GM12872 (cell line): ENCODE measurements at regions not wholly inside any gene's neighbourhood (a gene's known extent, or its start where the extent isn't known, plus 50 kb on each side); places are given as distances from the start of the nearest gene placed in this dataset.

Experiments used
- CTCF ChIP-seq: IDR thresholded peaks from 3 replicates; pipeline ENCODE4 v1.5.1; 2011; ENCODE audit warnings: low read depth, mild to moderate bottlenecking, low read length, moderate library complexity; ENCODE audit not compliant: insufficient read depth

- TF ChIP-seq CTCF, result no peak
These were observed 57.9 kb downstream of the FANCF start for GRCh38 chr11:22567759-22568158.

DNA sequence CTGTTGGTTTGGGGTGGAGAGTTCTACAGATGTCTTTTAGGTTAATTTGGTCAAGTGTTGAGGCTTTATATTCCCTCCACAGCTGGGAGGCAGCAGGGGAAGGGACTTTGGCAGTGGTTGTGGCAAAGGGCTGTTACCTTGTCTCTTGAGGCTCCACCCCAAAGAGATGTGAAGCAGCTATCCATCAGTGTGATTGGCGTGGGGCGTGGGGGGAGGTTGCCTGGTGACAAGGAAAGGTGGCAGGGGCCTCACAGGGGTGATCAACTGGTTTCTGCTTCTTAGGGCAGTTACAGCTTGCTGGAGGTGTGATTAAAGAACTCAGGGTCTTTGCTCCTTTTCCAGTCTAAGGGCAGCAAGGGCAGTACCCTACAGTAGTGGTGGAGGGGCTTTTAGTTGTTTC, 59.3 kb downstream of the FANCF start:
- TF ChIP-seq CTCF, result no peak

DNA sequence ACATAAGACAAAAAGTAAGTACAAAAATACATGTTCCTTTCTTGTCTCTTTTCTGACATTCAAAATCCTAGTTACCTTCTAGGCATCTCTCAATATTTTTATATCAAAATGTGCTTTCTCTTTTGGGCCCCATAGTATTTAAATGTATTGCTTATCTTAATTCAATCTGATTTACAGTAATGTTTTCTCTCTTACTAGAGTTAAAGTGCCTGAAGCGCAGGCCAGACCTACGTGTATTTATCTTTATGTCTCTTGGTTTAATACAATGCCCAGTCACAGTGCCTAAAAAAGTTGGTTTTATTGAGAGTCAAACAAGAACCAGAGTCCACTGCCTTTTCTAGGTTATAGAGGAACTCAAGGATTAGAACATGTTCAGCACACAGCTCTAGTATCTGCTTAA, 64.3 kb downstream of the FANCF start:
- no peak for TF ChIP-seq CTCF

DNA sequence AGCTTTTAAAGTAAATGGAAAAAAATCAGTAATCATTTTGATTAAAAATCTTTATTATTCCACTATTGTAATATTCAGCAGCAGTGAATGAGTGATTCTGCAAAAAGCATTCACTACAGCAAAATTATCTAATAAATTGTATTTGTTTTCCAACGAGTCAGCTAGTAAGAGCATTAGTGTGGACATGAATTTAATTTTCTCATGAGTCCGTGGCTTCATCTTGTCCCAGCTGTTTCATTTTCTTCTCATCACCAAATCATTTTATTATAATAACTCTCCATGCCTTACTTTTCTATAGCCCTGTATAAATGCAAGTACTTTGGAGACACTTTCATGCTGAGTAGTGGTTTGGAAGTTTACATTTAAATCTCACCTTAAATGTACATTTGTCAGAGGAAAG, 66.2 kb downstream of the FANCF start:
- no peak for TF ChIP-seq CTCF

DNA sequence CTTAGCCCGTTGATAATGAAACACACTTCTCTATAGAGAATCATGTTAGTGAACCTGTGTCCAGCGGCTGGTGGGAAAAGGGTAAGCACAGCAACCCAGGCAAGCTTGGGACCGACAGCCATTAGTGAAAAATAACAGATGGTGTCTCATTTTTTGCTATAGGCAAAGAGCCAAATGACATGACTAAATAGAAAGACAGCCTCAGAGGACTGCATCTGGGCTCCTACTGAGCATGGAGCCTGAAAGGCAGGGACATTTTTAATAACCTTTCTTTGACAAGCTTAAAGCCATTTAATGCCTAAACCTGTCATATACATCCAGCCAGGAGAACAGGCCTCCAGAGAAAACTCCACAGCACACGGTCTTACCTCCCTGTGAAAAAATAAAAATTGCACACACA, 67.0 kb downstream of the FANCF start:
- TF ChIP-seq CTCF, result no peak

DNA sequence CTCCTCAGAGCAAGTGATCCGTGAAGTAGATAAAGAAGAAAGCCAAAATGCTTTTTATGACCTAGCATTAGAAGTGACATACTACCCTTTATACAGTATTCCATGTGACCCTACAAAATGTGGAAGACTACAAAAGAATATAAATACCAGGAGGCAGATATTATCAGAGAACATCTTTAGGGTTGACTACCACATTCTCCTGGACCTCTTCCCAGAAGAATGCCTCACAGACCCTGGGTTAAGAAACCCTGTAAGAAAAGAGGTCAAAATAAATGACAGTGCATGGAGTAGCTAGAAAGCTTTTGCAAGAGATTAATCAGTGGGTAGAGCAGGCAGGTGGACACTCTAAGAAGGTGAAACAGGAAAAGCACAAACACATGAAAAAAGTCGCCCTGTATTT, 69.2 kb downstream of the FANCF start:
- no peak for TF ChIP-seq CTCF

DNA sequence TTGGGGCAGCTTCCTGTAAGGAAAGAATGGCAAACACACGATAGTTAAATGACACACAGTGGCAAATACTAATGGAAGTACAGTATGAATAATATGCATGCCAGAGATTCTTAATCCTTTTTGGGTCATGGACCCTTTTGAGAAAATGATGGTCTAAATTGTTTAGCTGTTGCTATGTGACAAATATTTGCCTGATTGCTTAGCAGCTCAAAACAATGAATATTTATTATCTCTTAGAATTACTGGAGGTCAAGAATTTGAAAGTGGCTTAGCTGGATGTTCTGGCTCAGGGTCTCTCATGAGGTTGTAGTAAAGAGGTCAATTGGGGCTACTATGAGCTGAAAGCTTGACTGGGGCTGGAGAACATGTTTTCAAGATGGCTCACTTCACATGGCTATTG, 69.7 kb downstream of the FANCF start:
- no peak for TF ChIP-seq CTCF

DNA sequence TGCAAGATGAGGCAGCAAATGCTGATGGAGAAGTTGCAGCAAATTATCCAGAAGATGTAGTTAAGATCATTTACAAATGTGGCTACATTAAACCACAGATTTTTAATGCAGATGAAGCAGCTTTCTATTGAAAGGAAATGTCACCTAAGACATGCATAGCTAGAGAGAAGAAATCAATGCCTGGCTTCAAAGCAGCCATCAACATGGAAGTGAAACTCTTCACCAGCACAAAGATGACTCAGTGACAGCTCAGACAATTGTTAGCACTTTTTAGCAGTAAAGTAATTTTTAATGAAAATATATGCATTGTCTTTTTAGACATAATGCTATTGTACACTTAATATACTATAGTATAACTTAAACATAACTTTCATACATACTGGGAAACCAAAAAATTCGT, 71.4 kb downstream of the FANCF start:
- TF ChIP-seq CTCF, result no peak
